OCI-LY1 (cell line): ENCODE measurements at regions not wholly inside any gene's neighbourhood (a gene's known extent, or its start where the extent isn't known, plus 50 kb on each side); places are given as distances from the start of the nearest gene placed in this dataset.

ENCODE experiments used
- EZH2 ChIP-seq: fragments of 200-600 bp; sonication (generic), shearing (Covaris generic); IDR thresholded peaks from 2 replicates; pipeline ENCODE4 v1.8.0; 2017; ENCODE audit warnings: borderline replicate concordance, mixed run types, mild to moderate bottlenecking, antibody characterized with exemption, low read length, moderate library complexity, mixed read lengths
- TF ChIP-seq, protein P1 (sequence below): fragments of 200-600 bp; sonication (generic), shearing (Covaris generic); IDR thresholded peaks from 2 replicates; pipeline ENCODE4 v1.5.1; 2017; ENCODE audit warnings: mild to moderate bottlenecking, antibody characterized with exemption, low read length, moderate library complexity, mixed read lengths

DNA sequence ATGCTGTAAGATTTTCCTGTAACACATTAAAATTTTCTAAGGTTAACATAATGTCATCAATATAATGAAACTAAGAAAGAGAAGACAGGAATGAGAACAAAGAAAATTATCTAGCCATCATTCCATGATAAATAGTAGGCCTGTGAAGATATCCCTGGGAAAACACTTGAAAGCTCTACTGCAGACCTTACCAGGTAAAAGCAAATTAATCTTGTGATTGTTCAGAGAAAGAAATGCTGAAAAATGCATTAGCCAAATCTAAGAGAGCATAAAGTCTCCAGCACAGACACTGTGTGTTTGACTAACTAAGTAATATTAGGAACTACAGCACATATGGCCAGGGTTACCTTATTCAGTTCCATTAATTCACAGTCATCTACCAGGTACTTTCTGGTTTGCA is 628.3 kb upstream of the GRAMD2B start:
- TF ChIP-seq, protein P1, sequence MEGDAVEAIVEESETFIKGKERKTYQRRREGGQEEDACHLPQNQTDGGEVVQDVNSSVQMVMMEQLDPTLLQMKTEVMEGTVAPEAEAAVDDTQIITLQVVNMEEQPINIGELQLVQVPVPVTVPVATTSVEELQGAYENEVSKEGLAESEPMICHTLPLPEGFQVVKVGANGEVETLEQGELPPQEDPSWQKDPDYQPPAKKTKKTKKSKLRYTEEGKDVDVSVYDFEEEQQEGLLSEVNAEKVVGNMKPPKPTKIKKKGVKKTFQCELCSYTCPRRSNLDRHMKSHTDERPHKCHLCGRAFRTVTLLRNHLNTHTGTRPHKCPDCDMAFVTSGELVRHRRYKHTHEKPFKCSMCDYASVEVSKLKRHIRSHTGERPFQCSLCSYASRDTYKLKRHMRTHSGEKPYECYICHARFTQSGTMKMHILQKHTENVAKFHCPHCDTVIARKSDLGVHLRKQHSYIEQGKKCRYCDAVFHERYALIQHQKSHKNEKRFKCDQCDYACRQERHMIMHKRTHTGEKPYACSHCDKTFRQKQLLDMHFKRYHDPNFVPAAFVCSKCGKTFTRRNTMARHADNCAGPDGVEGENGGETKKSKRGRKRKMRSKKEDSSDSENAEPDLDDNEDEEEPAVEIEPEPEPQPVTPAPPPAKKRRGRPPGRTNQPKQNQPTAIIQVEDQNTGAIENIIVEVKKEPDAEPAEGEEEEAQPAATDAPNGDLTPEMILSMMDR: no peak
- no peak for TF ChIP-seq EZH2
